Islet precursor cell (in vitro differentiated cells): ENCODE measurements at regions not wholly inside any gene's neighbourhood (a gene's known extent, or its start where the extent isn't known, plus 50 kb on each side); places are given as distances from the start of the nearest gene placed in this dataset.
A peak's percentile ranks its signal among the peaks of the same experiment; 100 is the strongest.
"Not testable (repeated sequence)": the region's sequence is repeated elsewhere in the genome, so short reads cannot be mapped to it uniquely, and the experiment has no call there.

Experiments used
- DNase-seq: peaks from one replicate; pipeline ENCODE4 v3.0.0-alpha.2; 2018

- no peak for DNase-seq
Measured at GRCh38 chr14:55769877-55770276, 189.9 kb downstream of the KTN1 start.

- DNase-seq: no peak
Measured at GRCh38 chr14:55771242-55771981, 191.4 kb downstream of the KTN1 start.

- DNase-seq: no peak
Measured at GRCh38 chr14:55772486-55772885, 192.5 kb downstream of the KTN1 start.

GRCh38 chr14:55773312-55773711 lies 193.3 kb downstream of the KTN1 start:
- no peak for DNase-seq

GRCh38 chr14:55773984-55774545 lies 194.1 kb downstream of the KTN1 start:
- DNase-seq: no peak

GRCh38 chr14:55777877-55778276 lies 197.9 kb downstream of the KTN1 start:
- no peak for DNase-seq

GRCh38 chr14:55780156-55780946 lies 200.3 kb downstream of the KTN1 start:
- no peak for DNase-seq

- DNase-seq: no peak
Measured at GRCh38 chr14:55781046-55781445, 201.0 kb downstream of the KTN1 start.

- DNase-seq: no peak
Measured at GRCh38 chr14:55782166-55782565, 202.2 kb downstream of the KTN1 start.

- DNase-seq: no peak
Measured at GRCh38 chr14:55789406-55789805, 209.4 kb downstream of the KTN1 start.

GRCh38 chr14:55794655-55795595 lies 214.9 kb downstream of the KTN1 start:
- peak; percentile 77 for DNase-seq

GRCh38 chr14:55796513-55796912 lies 216.5 kb downstream of the KTN1 start:
- DNase-seq: not testable (repeated sequence)

GRCh38 chr14:55798406-55798805 lies 218.4 kb downstream of the KTN1 start:
- no peak for DNase-seq

GRCh38 chr14:55799508-55800095 lies 219.6 kb downstream of the KTN1 start:
- DNase-seq: no peak

- no peak for DNase-seq
Measured at GRCh38 chr14:55800156-55800785, 220.3 kb downstream of the KTN1 start.

- DNase-seq: no peak
Measured at GRCh38 chr14:55801121-55801520, 221.1 kb downstream of the KTN1 start.

- no peak for DNase-seq
Measured at GRCh38 chr14:55802986-55803872, 223.2 kb downstream of the KTN1 start.

GRCh38 chr14:55803873-55804553 lies 224.0 kb downstream of the KTN1 start:
- no peak for DNase-seq

- DNase-seq: no peak
Measured at GRCh38 chr14:55805250-55805649, 225.2 kb downstream of the KTN1 start.
